NCI-H146 treated with DMSO at 0.1 percent for 48 hours (cell line): ENCODE measurements at regions not wholly inside any gene's neighbourhood (a gene's known extent, or its start where the extent isn't known, plus 50 kb on each side); places are given as distances from the start of the nearest gene placed in this dataset.
"Not testable (repeated sequence)": the region's sequence is repeated elsewhere in the genome, so short reads cannot be mapped to it uniquely, and the experiment has no call there.

Source experiments
- DNase-seq: peaks from one replicate; lab custom pipeline; 2025; ENCODE audit not compliant: unreplicated experiment; lab: John Stamatoyannopoulos, UW

DNA sequence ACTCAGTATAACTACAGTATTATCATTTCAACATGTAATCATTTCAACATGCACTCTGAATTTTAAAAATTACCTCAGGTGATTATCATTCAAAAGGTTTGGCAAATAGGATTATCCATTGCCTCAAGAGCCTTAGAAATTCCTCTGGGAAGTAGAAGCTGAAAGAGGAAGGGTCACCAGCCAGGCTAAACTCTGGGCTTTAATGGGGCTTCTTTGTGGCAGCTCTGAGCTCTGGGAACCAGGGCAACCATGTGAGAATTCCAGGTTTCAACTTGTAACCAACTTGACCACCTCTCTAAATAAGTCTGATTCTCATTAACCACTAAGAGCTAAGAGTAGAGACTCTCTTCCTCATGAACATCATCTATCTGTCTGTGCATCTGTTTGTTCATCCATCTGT lies 117.2 kb upstream of the MED14 start:
- DNase-seq = no peak

- DNase-seq = no peak
These were observed 117.9 kb upstream of the MED14 start for GRCh38 chrX:40853004-40853815.

- no peak for DNase-seq
These were observed 118.4 kb upstream of the MED14 start for GRCh38 chrX:40853816-40854123.

DNA sequence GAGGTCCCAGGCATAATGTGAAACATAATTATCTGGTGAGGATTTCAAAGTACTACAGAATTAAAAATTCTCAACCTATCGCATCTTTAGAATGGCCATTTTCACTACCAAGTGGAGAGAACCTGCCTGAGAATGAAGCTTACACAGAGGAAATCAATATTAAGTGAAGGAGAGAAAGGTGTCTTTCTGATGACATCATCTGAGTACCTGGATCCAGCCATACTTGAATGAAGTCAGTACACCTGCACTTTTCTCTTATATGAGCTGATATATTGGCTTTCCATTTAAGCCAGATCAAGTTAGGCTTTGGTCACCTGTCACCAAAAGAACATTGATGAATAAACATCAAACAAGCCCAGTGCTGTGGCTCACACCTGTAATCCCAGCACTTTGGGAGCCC lies 118.9 kb upstream of the MED14 start:
- no peak for DNase-seq

DNA sequence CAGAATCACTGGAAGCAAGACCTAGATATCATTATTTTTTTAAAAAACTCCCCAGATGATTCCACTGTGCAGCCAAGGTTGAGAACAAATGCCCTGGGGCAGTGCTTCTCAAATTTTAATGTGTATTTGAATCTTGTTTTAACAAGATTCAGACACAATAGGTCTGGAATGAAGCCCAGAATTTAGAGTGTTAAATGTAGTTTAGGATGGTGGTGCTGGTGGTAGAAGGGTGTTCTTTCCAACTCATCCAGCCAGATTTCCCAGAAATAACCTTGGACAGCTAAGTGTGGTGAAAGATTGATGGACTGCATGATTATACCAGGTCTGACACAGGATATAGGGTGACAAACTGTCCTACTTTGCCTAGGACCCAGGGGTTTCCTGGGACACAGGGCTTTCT lies 120.1 kb upstream of the MED14 start:
- no peak for DNase-seq

GRCh38 chrX:40855932-40856515 lies 120.7 kb upstream of the MED14 start:
- no peak for DNase-seq

DNA sequence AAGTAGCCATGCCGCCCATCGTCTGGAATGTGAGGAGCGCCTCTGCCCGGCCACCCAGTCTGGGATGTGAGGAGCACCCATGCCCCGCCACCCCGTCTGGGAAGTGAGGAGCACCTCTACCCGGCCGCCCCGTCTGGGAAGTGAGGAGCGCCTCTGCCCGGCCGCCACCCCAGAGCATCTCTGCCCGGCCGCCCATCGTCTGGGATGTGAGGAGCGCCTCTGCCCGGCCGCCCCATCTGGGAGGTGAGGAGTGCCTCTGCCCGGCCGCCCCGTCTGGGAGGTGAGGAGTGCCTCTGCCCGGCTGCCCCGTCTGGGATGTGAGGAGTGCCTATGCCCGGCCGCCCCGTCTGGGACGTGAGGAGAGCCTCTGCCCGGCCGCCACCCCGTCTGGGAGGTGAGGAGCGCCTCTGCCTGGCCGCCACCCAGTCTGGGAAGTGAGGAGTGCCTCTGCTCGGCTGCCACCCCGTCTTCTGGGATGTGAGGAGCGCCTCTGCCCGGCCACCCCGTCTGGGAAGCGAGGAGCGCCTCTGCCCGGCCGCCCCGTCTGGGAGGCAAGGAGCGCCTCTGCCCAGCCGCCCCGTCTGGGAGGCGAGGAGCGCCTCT lies 126.7 kb upstream of the MED14 start:
- DNase-seq = not testable (repeated sequence)

DNA sequence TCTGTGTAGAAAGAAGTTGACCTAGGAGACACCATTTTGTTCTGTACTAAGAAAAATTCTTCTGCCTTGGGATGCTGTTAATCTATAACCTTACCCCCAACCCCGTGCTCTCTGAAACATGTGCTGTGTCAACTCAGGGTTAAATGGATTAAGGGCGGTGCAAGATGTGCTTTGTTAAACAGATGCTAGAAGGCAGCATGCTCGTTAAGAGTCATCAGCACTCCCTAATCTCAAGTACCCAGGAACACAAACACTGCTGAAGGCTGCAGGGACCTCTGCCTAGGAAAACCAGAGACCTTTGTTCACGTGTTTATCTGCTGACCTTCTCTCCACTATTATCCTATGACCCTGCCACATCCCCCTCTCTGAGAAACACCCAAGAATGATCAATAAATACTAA lies 127.9 kb upstream of the MED14 start:
- not testable (repeated sequence) for DNase-seq

- no peak for DNase-seq
These were observed 128.3 kb upstream of the MED14 start for GRCh38 chrX:40863671-40864070.

DNA sequence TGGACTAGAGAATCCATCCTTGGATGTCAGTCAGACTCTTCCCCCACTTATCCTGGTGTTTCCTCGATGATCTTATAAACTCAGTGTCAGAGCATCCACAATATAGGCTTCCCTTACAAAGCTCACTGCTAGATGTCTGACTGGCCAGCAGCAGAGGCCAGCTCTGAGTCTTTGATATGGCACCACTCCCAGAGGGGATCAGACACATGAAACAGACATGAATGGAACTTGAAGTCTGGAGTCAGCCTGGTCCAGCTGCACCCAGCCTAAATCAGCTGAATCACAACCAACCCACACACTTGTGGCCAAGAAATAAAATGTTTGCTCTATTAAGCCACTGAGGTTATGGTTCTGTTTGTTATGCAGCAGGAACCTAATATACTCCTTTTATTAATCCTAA lies 129.6 kb upstream of the MED14 start:
- DNase-seq = no peak

DNA sequence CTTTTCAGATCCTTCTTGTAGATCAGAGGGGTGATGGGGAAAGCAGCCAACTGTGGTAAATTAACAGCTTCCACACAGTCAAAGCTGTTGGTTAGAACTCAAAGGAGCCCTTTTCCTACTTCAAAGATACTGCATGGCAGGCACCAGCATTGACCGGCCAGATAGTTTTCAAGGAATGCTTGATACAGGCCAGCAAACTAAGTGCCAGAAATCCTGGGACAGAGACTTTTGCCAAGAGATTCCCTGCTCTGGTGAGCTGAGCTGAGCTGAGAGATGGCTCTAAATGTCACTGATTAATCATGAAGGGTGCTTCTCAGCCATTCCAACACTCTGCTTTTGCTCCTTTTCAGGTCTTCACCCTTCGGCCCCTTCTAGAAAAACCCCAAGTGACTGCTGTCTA lies 131.6 kb upstream of the MED14 start:
- no peak for DNase-seq

- no peak for DNase-seq
These were observed 132.0 kb upstream of the MED14 start for GRCh38 chrX:40867352-40867751.

DNA sequence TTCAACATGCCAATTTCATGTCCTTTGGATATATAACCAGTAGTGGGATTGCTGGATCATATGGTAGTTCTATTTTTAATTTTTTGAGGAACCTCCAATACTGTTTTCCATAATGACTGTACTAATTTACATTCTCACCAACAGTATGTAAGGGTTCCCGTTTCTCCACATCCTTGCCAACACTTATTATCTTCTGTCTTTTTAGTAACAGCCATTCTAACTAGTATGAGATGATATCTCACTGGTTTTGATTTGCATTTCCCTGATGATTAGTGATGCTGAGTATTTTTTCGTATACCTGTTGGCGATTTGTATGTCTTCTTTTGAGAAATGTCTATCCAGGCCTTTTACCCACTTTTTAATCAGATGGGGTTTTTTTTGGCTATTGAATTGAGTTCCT lies 133.5 kb upstream of the MED14 start:
- no peak for DNase-seq

GRCh38 chrX:40870982-40871381 lies 135.6 kb upstream of the MED14 start:
- DNase-seq = not testable (repeated sequence)

DNA sequence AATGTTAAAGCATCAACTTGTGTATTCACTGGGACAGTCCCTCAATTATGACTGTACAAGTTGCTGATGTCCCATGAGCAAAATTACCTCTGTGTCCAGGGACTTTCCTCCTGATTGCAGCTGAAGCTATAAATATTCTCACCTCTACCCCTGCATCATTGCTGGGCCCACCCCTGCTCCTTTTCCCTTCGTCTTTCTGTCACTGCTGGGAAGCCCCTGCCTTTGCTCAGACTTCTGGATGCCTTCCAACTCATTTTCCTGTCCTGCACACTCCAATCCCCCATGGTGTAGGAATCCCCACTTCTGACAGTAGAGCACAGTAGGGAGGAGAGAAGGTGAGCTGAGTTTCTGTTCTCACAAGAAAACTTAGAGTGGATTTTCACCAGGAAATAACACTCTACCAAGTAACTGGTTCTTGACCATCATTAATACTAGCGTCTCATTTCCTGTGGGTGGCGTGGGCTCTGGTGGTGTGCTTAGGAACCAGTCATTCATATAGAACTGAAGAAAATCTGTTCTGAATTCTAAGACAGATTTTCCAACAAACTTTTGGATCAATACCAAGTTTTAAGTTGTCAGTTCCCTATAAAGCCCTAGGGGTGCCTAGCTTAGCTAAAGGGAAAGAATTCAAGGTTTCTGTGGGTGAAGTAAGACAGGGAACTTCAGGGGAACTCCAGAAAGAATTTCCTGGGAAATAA lies 136.2 kb upstream of the MED14 start:
- no peak for DNase-seq

DNA sequence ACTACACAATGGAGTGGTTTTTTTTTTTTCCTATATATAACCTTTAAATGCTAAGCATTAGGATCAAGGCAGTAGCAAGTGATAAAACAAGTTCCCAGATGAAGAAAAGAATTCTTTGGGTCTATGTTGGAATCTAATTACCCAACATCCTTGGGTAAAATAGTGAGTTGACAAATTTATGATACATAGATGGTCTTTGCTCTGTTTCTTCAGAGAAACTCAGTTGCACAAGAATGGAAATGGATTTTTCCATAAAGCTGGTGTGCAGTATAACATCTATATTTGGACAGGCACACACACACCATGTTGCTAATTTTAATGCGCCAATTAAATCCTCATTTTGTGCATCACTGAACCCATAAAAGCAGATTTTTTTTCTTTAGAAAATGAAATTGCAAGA lies 137.0 kb upstream of the MED14 start:
- no peak for DNase-seq

- DNase-seq = no peak
These were observed 140.1 kb upstream of the MED14 start for GRCh38 chrX:40875476-40875875.

DNA sequence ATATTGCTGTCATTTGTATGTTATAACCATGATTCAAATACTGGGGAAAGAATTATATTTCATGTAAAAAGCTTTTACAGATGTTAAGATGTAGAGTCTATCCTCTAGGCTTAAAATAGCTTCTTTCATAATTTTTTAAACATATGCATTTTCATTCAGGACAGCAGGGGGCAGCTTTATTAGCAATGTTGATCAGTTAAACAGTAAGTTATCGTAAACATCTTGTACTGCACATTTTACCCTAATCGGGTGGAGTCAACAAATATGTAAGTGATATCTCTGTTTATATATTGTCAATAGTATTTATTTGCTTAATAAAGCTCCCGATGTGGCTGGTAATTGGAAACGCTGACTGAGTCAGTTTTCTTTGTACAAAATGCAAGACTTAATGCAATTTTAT lies 142.5 kb upstream of the MED14 start:
- no peak for DNase-seq

DNA sequence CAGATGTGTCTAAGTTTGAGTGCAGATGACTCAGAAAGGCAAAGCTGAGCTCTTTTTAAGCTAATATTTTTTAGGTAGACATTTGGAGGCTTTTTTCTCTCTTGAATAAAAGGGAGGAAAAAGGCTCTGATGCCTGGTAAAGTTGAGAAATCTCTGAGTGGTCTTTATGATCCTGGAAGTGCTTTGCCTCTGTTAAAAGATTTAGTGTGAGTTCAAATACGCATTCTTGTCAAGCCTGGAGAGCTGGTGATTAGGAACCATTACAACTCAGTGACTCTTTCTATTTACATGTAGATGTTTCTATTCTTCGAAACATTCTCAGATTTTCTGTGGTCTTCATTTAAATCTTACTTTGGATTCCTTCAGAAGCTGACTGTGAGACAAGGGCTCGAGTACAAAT lies 143.4 kb upstream of the MED14 start:
- no peak for DNase-seq

DNA sequence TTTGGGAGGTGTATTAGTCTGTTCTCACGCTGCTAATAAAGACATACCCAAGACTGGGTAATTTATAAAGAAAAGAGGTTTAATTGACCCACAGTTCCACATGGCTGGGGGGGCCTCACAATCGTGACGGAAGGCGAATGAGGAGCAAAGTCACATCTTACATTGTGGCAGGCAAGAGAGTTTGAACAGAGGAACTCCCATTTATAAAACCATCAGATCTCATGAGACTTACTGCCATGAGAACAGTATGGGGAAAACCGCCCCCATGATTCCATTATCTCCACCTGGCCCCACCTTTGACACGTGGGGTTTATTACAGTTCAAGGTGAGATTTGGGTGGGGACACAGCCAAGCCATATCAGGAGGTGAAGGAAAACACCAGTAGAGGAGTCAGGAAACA lies 143.8 kb upstream of the MED14 start:
- DNase-seq = not testable (repeated sequence)

DNA sequence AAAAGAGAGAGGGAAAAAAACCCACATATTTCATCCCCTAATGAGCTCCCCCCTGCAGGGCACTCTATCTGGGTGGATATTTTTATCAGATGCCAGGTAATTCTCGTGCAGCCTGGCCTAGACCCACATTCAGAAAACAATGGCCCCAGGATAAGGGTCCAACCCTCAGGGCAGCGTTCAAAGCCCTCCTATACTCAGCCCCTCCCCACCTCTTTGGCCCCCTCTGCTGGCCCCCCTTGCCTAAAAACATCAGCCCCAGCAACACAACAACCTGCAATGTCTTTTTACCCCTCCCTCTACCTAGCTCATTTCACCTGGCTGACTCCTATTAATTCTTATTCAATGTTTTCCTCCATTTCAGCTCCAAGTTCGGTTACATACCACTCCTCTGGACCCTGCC lies 145.4 kb upstream of the MED14 start:
- no peak for DNase-seq

- no peak for DNase-seq
These were observed 147.8 kb upstream of the MED14 start for GRCh38 chrX:40883021-40883619.
